ENCODE measurements at regions not wholly inside any gene's neighbourhood (a gene's known extent, or its start where the extent isn't known, plus 50 kb on each side); places are given as distances from the start of the nearest gene placed in this dataset.
"Not testable (repeated sequence)": the region's sequence is repeated elsewhere in the genome, so short reads cannot be mapped to it uniquely, and the experiment has no call there.

GRCh38 chr7:35142125-35142524 is 104.8 kb upstream of the DPY19L1 start:
- not testable (repeated sequence) for TF ChIP-seq RAD21 (IDR thresholded peaks at IDR 0.05); GABPA (IDR thresholded peaks at IDR 0.05 in 1 of 2, conservative IDR thresholded peaks at IDR 0.05 in 1 of 2); TAF1 (conservative IDR thresholded peaks at IDR 0.05); SP1 (IDR thresholded peaks at IDR 0.05); EGR1 (IDR thresholded peaks at IDR 0.05; ENCODE audit: low read depth in 2 of 2); REST (IDR thresholded peaks at IDR 0.05); MAX (IDR thresholded peaks at IDR 0.05); HNF4A (conservative IDR thresholded peaks at IDR 0.05); FOXA1 (IDR thresholded peaks at IDR 0.05)
- TF ChIP-seq, protein P1, sequence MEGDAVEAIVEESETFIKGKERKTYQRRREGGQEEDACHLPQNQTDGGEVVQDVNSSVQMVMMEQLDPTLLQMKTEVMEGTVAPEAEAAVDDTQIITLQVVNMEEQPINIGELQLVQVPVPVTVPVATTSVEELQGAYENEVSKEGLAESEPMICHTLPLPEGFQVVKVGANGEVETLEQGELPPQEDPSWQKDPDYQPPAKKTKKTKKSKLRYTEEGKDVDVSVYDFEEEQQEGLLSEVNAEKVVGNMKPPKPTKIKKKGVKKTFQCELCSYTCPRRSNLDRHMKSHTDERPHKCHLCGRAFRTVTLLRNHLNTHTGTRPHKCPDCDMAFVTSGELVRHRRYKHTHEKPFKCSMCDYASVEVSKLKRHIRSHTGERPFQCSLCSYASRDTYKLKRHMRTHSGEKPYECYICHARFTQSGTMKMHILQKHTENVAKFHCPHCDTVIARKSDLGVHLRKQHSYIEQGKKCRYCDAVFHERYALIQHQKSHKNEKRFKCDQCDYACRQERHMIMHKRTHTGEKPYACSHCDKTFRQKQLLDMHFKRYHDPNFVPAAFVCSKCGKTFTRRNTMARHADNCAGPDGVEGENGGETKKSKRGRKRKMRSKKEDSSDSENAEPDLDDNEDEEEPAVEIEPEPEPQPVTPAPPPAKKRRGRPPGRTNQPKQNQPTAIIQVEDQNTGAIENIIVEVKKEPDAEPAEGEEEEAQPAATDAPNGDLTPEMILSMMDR (IDR thresholded peaks at IDR 0.05; ENCODE audit: low read depth, low read length, missing input control), result not testable (repeated sequence)
